Erythroblast (primary cell): ENCODE measurements at regions not wholly inside any gene's neighbourhood (a gene's known extent, or its start where the extent isn't known, plus 50 kb on each side); places are given as distances from the start of the nearest gene placed in this dataset.

ENCODE experiments used
- GATA1 ChIP-seq: IDR thresholded peaks from 2 replicates; pipeline ENCODE4 v1.6.1; 2011; ENCODE audit warnings: low read depth, mild to moderate bottlenecking, control low read depth, low read length, moderate library complexity
- POLR2A ChIP-seq: IDR thresholded peaks from 2 replicates; pipeline ENCODE4 v1.6.1; 2011; ENCODE audit warnings: mild to moderate bottlenecking, low read length

DNA sequence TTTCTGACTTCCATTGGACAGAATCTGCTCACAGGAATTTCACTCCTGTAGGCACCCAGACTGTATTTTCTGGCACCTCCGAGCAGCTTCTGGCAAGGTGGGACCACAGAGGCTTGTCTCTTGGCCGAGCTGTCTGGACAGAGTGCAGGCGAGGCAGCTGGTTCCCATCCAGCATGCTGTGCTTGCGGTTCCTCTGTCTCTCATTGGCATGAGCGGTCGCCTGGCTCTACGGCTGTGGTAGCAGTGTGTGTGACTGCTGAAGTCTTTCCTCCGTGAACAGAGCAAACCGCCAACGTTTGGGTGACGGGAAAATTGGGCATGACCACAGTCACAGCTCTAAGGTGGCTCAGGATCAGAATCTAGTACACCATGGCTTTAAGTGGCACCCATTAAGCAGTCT lies 411.7 kb upstream of the NETO1 start:
- TF ChIP-seq POLR2A, result no peak
- no peak for TF ChIP-seq GATA1
